Ovary (tissue), 7 donors: ENCODE measurements at regions not wholly inside any gene's neighbourhood (a gene's known extent, or its start where the extent isn't known, plus 50 kb on each side); places are given as distances from the start of the nearest gene placed in this dataset.

Experiments
- DNase-seq, 5 donors: peaks; one replicate each; pipeline ENCODE4 v3.0.0-alpha.2; 2019 to 2020
- H3K27ac ChIP-seq, 2 donors: fragments of 200-600 bp; one replicate each; pipeline versions ENCODE4 v1.5.1 to v1.8.0; 2019 to 2022
- H3K27me3 ChIP-seq: fragments of 200-600 bp; one replicate; pipeline ENCODE4 v1.8.0; 2022
- H3K36me3 ChIP-seq: fragments of 200-600 bp; sonication (generic); one replicate; pipeline ENCODE4 v1.5.1; 2019
- H3K4me1 ChIP-seq: one replicate; pipeline ENCODE4 v1.8.1; 2013; ENCODE audit warnings: mild to moderate bottlenecking, moderate library complexity; ENCODE audit not compliant: insufficient read depth
- H3K4me3 ChIP-seq: fragments of 200-600 bp; sonication (generic); one replicate; pipeline ENCODE4 v1.5.1; 2017
- H3K9me3 ChIP-seq, 2 donors: fragments of 200-600 bp in 1 of 2; sonication (generic) in 1 of 2; one replicate each; pipeline versions ENCODE4 v1.5.1 to v1.8.1; 2013 to 2019; ENCODE audit warnings: mild to moderate bottlenecking in 1 of 2, moderate library complexity in 1 of 2
- CTCF ChIP-seq, 3 donors: fragments of 450-650 bp in 2 of 3; fragments of 200-600 bp in 1 of 3; IDR thresholded peaks; one replicate each; pipeline versions ENCODE4 v1.5.1 to v1.8.0; 2016 to 2022; ENCODE audit warnings: antibody characterized with exemption in 3 of 3, mild to moderate bottlenecking in 1 of 3
- EP300 ChIP-seq: sonication (generic); formaldehyde crosslinking; IDR thresholded peaks from one replicate; pipeline ENCODE4 v1.6.1; 2017; ENCODE audit warnings: antibody characterized with exemption
- POLR2A ChIP-seq: fragments of 450-650 bp; IDR thresholded peaks from one replicate; pipeline ENCODE4 v1.6.1; 2017; ENCODE audit warnings: antibody characterized with exemption, mild to moderate bottlenecking, moderate library complexity
- WGBS, 3 donors: extraction: QIAGEN DNeasy Blood & Tissue Kit in 1 of 3; methylation state at CpG; one replicate each; pipeline versions ENCODE4 v1.1.5 to v1.1.7; 2013 to 2017; 5-methylcytosine and 5-hydroxymethylcytosine counted together
- intact Hi-C, 4 donors: fragments of 100-400 bp; cut with DNase I; formaldehyde crosslinking; loops; one replicate each; pipeline versions ENCODE4 v1.11.0 to v1.15.1; 2022 to 2023
- donor health status: DM: no; HTN: no; CAD: no; lungs with moderate emphysema.
- donor health status: DM: no; HTN: no; CAD: no.
- donor health status: Bipolar disorder and iron deficiency.
- donor health status: DM: no; HTN: no; CAD: no.
- donor health status: DM: yes; HTN: yes; CAD: no.

- Histone ChIP-seq H3K36me3 (no peaks in the 10 kb centered on the region), H3K27me3 (no peaks in the 10 kb centered on the region), H3K4me1 (no peaks in the 10 kb centered on the region), H3K9me3 (no peaks in the 10 kb centered on the region), H3K4me3 (no peak overlapping the region), H3K27ac (no peak overlapping the region)
- intact Hi-C loops = no loop called here
- DNase-seq = no peak
- WGBS, 3 donors = 80 to 89% (median 83%) methylated on average over 3 of the region's 3 CpGs
- TF ChIP-seq EP300 = no peak
- TF ChIP-seq CTCF (IDR thresholded peaks at IDR 0.05) = no peak
- no peak for TF ChIP-seq POLR2A
These were observed 127.5 kb downstream of the CRPPA start for GRCh38 chr7:16293669-16294425.

GRCh38 chr7:16284581-16284980 lies 136.8 kb downstream of the CRPPA start:
- DNase-seq = no peak
- Histone ChIP-seq H3K27me3 (no peaks in the 10 kb centered on the region), H3K4me1 (no peaks in the 10 kb centered on the region), H3K27ac (no peak overlapping the region), H3K9me3 (no peaks in the 10 kb centered on the region), H3K36me3 (no peaks in the 10 kb centered on the region), H3K4me3 (no peak overlapping the region)
- 62 to 65% (median 62%) methylated on average over 4 of the region's 4 CpGs for WGBS, 3 donors
- no peak for TF ChIP-seq CTCF (IDR thresholded peaks at IDR 0.05)
- no peak for TF ChIP-seq EP300
- TF ChIP-seq POLR2A = no peak
- intact Hi-C loops = no loop called here

- H3K27ac ChIP-seq = no peak overlapping the region
- H3K9me3 ChIP-seq = no peaks in the 10 kb centered on the region
- WGBS, 3 donors = 88 to 96% (median 93%) methylated on average over 1 of the region's 1 CpG
- no peak for DNase-seq
- H3K27me3 ChIP-seq = no peaks in the 10 kb centered on the region
- no peaks in the 10 kb centered on the region for H3K4me1 ChIP-seq
- no peak overlapping the region for H3K4me3 ChIP-seq
- TF ChIP-seq POLR2A = no peak
- no peak for TF ChIP-seq CTCF (IDR thresholded peaks at IDR 0.05)
- TF ChIP-seq EP300 = no peak
- H3K36me3 ChIP-seq = no peaks in the 10 kb centered on the region
- intact Hi-C loops = no loop called here
These were observed 143.1 kb downstream of the CRPPA start for GRCh38 chr7:16278167-16278787.

GRCh38 chr7:16271990-16272665 lies 149.2 kb downstream of the CRPPA start:
- WGBS, 3 donors = 15 to 20% (median 19%) methylated on average over 2 of the region's 2 CpGs
- intact Hi-C loops = no loop called here

More at GRCh38 chr7:16271990-16272665, 149.2 kb downstream of the CRPPA start:
- H3K4me3 ChIP-seq = no peak overlapping the region
- DNase-seq = no peak
- no peaks in the 10 kb centered on the region for H3K4me1 ChIP-seq
- H3K9me3 ChIP-seq = no peaks in the 10 kb centered on the region
- H3K27ac ChIP-seq = no peak overlapping the region
- H3K36me3 ChIP-seq = no peaks in the 10 kb centered on the region
- H3K27me3 ChIP-seq = no peaks in the 10 kb centered on the region
- TF ChIP-seq EP300 (no peak), POLR2A (no peak), CTCF (IDR thresholded peaks at IDR 0.05) (no peak)
